Fibroblast of upper back skin (primary cell): ENCODE measurements at regions not wholly inside any gene's neighbourhood (a gene's known extent, or its start where the extent isn't known, plus 50 kb on each side); places are given as distances from the start of the nearest gene placed in this dataset.
"Not testable (repeated sequence)": the region's sequence is repeated elsewhere in the genome, so short reads cannot be mapped to it uniquely, and the experiment has no call there.

Experiments
- DNase-seq: peaks from one replicate; pipeline ENCODE4 v3.0.0-alpha.2; 2013

DNA sequence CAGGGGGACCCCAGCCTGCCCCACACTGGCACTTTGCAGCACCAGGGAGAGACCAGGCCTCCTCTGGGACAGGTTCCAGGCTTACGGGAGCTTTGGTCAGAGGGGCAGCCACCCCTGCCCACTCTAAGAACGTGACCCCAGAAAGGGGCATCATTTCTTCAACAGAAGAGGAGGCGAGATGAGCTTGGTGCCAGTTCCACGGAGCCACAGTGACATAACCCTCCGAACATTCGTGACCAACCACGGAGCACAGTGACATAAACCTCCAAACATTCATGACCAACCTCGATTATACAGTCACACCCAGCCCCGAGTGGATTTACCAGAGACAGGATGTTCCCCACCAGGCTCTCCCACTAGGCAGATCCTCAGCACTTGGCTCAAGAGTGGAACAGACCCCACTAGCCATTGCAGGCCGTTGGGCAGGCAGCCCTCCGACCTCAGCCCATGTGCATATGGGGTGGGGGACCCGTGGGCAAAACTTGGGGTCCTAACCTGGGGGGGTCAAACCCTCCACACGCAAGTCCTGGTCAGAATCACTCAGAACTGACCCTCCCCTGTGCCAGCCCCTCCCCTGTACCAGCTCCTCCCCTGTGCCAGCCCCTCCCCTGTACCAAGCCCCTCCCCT lies 112.9 kb downstream of the METRNL start:
- no peak for DNase-seq

DNA sequence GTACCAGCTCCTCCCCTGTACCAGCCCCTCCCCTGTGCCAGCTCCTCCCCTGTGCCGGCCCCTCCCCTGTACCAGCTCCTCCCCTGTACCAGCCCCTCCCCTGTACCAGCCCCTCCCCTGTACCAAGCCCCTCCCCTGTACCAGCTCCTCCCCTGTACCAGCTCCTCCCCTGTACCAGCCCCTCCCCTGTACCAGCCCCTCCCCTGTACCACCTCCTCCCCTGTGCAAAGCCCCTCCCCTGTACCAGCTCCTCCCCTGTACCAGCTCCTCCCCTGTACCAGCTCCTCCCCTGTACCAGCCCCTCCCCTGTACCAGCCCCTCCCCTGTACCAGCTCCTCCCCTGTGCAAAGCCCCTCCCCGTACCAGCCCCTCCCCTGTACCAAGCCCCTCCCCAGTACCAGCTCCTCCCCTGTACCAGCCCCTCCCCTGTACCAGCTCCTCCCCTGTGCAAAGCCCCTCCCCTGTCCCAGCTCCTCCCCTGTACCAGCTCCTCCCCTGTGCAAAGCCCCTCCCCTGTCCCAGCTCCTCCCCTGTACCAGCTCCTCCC lies 113.5 kb downstream of the METRNL start:
- DNase-seq: not testable (repeated sequence)

DNA sequence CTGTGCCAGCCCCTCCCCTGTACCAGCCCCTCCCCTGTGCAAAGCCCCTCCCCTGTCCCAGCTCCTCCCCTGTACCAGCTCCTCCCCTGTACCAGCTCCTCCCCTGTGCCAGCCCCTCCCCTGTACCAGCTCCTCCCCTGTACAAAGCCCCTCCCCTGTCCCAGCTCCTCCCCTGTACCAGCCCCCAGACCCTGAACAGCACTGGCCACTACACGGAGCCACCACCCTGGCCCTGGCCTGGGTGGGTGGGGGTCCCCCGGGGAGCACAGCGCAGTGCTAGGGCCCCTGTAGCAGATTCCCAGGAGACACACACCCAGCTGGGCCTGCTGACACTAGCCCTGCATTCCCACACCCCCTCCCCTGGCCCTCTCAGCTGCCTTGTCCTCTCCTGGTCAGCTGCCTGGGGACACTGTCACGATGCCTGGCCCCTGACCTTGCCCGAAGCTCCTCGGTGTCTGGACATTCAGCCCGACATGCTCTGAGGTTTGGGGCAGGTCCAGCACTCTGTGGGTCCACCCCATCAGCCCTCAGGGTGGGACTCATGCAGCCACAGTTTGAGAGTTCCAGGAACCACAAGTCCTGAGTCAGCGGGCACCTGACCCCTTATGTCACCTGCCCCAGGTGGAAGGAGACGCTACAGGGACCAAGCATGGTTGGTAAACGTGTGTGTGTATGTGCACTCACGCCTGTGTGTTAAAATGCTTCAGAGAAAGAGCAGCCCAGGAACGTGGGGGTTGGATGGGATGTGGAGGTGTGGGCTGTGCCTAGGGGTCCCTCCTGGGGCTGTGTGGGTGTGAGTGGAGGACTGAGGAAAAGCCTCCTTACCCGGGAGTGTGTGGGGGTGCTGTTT lies 114.2 kb downstream of the METRNL start:
- DNase-seq: no peak

DNA sequence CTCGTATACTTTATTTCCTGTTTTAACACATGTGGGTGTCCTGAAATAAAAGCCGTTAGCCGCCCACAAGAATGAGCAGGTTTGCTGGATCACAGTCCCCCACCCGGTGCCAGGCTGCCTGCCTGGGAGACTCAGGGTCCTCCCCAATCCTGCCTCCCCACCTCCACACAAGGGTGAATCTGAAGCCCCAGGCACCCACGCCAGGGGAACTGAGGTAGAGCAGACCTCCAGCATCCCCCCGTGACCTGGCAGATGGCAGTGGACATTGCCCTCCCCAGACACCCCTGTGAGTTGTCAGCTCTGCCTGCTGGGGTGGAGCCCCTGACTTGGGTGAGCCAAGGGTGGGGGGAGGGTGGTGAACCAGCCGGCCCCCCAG lies 114.8 kb downstream of the METRNL start:
- DNase-seq: no peak

DNA sequence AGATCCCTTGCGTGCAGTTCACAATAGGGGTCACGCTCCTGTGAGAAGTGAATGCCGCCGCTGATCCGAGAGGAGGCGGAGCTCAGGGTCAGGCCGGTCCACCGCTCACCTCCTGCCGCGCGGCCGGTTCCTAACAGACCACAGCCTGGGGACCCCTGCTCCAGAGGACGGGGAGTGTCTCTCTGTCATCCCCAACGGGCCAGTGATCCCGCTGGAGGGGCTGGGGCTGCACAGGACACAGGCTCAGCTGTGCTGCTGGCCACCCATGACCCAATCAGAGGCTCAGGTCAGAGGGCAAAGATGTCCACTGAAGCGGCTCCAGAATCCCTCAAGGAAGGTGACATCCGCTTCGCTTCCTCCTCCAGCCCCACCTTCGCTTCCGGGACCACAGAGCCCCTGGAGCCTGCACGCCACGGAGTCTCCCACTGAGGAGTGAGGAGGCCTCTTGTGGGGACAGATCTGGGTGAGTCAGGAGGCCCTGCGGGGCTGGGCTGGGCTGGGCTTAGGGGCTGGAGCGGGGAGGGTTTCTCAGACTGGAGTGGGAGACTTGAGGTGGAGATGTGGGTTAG lies 115.4 kb downstream of the METRNL start:
- DNase-seq: no peak

DNA sequence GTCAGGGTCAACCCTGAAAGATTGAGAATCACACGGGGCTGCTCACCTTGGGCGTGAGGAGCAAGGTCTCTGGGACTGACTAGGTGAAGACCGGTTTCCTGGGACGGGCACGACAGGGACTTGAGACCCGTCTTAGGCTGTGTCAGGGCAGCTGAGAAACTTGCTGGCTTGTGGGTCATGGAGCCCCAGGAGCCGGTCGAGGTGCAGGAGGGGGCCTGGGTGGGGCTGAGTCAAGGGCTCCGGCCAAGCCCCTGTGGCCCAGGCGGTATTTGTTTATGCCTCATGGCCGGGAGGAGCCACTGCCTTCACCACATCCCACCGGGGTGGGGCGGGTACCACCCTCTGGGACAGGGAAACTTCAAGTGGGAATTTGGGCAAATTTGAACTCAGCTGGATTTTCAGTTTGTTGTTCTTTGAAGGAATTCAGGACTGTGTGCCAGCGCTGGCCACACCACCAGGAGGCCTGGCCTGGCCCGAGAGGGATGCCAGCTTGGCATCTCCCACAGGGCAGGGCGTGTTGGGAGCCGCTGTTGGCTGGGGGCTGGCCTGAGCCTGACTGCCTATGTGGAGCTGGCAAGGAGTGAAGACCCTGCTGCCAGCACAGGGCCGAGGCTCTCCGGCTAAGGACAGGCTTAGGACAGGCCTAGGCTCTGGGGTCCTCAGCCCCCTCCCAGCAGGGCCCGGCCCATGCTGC lies 116.1 kb downstream of the METRNL start:
- DNase-seq: no peak

DNA sequence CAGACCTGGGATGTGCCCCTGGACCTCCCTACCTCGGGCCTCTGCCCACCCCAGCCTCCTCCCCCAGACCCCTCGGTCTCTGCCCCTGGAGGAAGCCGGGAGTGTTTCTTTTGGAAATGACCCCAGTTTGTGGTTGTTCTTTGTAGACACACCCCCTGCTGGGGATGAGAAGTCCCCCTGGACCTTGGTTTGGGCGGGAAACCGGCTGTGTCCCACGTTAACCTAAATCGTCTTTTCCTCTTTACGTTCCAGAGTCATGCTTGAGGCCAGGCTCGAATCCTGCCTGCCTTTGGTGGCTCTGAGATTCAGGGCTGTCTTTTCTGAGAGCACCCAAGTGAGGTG lies 116.6 kb downstream of the METRNL start:
- peak; percentile 74 for DNase-seq

DNA sequence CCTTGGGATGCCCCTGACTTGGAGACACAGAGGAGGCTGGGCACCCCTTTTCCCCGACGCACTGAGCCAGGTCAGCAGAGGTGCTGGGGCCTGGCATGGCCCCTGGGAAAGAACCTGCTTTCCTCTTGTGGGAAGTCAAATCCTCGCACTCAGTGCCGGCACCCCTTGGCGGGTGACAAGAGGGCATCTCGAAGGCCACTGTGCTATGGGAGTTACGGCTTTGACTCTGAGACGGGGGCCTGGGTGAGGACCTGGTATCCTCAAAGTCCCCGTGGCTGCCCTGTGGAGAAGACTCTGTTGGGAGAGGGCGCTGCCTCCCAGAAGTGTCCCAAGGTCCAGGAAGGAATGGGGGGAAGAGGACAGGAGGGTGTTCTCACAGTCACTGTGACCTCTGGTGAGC lies 117.0 kb downstream of the METRNL start:
- no peak for DNase-seq

DNA sequence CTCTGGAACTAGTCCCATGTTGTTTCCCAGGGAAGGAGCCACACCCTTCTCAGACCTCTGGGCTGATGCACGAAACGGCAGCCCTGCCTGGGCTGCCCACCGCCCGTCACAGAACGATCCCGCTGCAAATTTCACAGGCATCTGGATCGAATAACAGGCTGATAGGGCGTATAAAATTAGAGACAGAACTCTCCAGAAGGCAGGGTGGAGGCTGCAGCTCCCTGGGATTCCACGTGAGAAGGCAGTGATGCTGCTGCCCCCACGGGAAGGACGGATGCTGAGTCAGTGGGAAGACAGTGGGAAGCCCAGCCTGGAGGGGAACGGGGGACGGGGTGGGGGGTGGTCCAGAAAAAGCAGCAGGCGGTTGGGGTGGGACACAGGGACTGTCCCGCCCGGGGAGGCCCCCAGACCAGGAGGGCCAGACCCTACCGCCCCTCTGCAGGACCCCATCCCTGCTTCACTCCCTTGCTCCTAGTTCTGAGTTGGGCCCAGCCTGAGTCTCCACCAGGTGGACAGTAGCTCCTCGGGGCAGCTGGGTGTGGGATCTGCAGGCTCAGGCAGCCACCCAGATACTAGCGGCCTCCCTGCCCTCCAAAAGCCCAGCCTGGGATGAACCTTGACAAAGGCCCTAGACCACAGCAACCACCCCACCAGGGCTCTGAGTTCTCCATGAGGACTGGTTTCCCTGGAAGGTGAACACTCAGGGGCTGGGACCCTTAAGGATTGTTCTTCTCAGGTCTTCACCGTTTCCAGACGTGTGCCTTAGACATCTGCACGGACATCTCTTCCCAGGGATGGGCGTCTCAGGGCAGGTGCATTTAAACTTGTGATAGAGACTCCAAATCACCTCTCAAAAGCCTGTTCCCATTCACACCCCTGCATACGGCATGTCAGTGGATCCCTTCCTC lies 117.8 kb downstream of the METRNL start:
- peak; percentile 59 for DNase-seq

DNA sequence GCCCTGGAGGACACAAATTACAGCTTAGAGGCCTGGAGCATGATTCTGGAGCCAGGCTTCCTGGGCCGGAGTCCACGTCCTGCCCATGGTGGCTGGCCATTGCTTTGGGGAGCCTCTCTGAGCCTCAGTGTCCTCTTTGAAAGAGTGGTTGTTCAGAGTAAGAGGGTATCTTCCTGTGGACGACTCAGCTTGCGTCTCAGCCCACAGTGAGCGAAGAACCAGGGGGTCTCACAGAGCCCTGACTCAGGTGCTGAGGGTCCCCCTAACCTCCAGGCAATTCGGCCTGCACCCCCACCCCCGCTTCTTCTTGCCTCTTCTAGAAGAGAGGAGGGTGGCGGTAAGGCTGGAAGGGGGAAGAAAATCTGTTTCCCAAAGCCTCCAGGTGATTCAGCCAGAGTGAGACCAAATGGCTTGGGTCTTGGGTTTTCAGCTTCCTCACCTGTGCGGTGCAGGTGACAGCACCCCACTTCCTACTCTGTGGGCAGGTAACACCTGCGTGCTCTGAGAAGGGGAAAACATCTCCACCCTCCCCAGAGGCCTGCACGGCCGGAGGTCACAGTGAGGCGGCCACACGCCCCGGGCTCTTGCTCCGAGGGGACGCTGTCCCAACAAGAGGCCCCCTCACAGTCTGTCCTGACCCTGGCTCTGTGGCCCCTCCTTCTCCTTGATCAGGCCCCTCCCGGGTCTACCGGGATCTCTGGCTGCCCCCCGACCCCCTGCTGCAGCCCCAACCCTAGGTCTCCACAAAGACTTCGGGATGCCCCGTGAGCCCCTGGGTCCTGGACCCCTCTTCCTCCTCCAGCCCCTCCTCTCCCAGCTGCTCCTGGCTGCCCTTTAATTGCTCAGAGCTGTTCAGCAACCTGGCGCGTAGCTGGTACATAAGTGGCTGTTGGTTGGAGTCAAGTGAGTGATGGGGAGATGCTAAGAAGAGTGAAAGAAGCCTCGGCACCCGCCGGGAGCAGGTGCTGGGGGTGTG lies 119.2 kb downstream of the METRNL start:
- no peak for DNase-seq

DNA sequence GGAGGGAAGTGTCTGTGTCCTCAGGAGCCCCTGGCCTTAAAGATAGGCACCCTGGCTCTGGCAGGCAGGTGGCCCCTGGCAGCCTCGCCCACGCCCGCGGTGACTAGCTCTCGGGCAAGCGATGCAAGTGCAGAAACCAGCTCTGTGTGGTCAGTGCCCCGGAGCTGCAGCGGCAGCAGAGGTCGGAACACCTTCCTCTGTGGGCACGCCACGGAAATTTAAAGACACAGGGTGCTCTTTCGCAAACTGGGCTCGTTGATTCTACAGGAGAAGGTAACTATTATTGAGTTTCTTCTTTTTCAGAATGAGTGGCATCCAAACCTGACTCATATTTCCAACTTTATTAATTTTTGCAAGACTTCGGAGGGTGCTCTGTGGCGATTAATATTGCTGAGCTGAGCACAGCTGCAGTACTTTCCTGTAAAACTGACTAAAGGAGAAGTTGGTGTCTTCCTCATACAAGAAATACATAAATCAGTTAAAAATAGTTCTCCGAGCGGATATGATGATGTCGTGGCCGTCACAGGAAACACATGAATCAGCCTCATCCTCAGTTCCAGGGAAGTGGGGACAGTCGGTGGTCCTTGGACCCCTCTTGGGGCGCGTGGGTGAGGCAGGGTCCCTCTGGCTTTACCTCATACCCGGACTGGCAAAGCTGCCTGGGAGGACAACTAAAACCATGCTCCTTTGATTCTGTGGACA lies 120.2 kb downstream of the METRNL start:
- DNase-seq: peak; percentile 37

DNA sequence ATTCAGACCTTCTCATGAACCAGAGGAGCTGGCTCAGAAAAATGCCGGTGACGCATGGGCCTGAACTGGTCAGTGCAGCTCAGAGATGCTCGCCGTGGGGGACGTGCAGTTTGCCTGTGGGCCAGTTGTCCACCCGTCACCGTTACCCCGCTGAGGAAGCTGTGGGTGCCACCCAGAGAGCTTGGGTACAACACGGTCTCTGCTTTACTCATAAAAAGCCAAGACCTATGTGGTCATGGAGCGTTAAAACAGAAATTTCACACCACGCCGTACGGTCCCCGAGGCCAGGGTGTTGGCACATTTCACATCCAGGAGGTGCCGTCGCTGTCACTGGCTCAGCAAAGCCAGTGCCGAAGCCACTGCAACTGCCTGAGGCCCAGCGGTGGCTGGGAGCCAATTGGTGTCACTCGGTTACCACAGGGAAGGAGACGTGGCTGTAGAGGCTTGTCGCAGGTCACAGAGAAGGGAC lies 120.9 kb downstream of the METRNL start:
- DNase-seq: peak; percentile 29

DNA sequence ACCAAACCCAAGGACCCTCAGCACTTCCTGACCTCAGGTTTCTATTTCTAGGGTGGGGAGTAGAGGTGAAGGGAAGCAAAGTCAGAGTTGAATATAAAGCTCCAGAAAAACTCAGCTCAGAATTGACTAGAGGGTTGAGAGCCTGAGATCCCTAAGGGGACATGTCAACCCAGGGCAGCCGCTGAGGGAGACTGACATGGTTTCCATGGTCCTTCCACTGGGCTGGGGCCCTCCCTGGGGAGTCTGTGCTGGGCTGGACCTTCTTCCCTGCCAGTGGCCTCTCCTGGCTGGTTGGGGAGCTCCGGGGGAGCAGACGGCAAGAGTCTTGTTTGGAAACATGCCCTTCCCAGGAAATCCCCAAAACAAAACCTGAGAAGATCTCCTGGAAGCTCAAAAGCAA lies 121.3 kb downstream of the METRNL start:
- DNase-seq: no peak

DNA sequence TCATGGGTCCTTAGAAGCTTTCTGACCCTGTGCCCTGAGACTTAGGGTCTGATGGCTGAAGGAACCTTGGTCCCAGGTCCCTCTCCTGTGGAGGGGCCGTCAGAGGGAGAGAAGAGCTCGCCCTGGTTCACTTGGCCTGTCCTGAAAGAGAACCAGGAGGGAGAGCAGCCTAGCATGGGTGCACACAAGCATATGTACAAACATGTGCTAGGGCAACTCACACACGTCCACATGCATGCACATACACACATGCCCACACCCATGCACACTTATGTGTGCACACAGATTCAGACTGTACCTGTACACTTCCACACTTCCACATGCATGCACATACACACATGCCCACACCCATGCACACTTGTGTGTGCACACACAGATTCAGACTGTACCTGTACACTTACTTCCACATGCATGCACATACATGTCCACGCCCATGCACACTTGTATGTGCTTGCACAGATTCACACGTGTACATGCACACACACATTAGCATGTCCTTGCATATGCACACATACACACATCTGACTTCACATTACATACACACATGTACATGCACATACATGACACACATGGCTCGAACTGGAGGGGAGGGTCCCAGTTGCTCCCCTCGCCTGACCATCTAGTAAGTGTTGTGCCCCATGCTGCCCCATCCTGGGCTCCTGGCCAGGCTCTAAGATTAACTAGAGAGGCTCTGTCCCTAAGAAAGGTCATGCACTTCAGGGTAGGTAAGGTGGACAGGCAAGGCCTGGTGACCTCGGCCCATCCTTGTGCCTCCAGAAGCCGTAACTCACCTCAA lies 122.0 kb downstream of the METRNL start:
- no peak for DNase-seq

DNA sequence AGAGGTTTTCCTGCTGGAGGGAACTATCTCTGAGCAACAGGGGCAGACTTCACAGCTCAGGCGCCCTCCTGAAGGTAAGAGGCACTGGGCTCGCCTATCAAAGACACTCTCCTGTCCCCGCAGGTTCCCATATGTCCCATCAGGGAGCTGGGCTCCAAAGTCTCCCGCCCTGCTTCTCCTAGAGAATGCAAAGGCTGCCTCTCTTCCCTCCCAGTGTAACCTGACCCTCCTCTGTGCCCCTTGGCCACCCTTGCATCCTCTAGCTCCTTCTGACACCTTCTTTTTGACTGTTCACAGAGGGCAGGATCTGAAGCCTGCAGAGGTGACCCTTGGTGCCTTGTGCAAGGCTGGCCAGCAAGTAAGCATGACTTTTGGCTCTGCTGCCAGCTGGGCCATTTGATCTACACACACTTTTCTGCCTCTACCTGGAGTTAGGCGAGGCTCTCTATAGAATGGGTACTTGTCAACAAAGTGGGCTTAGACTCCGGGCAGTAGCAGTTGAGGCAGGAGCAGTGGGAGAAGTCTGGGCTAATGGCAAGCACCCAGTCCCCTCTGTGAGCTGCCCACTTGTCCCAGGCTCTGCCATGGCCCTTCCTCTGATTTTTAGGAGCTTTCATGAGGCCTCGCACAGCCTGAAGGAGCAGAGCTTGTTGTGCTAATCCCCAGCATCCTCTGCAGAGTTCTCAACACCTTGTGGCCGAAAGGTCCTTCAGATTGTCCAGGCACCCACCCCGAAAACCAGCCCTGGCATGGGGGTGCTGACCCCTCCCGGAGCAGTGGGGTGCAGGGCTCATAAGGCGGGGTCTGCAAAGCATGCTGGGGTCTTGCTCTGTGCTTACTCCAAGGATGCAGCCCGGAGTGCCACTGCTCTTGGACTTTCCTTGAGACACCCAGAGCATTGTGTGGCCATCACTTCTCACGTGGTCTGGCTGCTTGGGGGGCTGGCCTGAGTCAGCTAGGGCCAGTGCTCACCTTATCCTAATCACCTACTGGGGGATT lies 122.9 kb downstream of the METRNL start:
- no peak for DNase-seq

DNA sequence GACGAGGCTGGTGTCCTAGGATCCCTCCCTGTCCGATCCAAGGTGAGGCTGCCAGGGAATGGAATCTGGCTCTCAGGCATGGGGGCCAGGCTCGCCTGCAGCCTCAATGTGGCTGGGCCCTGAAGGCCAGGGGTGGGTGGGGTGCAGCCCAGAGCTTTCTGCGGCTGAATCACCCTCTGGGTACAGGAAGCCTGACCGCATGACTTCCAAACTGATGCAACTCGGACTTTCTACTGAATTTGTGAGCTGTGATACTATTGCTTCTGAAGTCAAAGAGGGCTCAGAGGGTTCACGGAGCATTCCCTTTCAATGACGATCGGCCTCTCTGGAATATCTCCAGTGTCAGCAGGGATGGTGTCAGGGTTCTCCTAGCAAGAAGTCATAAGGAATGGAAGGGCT lies 123.7 kb downstream of the METRNL start:
- peak; percentile 90 for DNase-seq

DNA sequence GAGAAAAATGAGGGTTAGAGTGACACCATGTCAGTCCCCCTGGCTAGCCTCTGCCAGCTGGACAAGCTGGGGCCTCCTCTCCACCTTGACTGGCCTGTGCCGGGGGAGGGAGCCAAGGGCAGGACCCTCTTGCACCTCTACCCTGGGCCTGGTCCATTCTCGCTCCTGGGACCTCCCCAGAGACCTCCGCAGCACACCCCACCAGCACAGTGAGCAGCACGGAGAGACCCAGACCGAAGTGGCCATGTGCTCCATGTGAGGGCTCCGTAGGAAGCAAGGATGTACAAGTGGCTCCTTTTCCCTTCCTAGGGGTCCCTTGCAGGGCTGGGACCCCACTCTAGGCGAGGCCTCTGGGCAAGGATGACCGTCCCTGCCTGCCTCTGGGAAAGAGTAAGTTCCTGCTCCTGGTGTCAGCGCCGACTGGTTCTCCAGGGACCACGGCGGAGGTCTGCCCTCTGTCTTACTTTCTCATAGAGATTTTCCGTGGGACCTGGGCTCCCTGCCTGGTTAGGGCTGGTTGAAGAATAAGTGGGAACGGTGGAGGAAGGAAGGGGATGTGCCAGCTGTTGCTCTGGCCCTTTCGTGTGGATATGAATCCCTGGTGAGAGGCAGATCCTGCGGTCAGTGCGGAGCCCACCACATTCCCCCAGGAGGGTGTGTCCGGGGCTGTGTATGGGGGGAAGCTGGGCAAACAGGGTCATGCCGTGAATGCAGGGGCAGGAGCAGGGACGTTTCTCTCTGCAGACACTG lies 124.2 kb downstream of the METRNL start:
- DNase-seq: no peak
